H7 (cell line): ENCODE measurements at regions not wholly inside any gene's neighbourhood (a gene's known extent, or its start where the extent isn't known, plus 50 kb on each side); places are given as distances from the start of the nearest gene placed in this dataset.

Source experiments
- DNase-seq: peaks from one replicate; pipeline ENCODE4 v3.0.0; 2012
- H3K27me3 ChIP-seq: 2 replicates; pipeline ENCODE4 v1.6.0; 2011; ENCODE audit warnings: mild to moderate bottlenecking, low read length; ENCODE audit not compliant: control insufficient read depth, insufficient read depth
- H3K36me3 ChIP-seq: replicated peaks from 2 replicates; pipeline ENCODE4 v1.5.1; 2011; ENCODE audit warnings: low read length; ENCODE audit not compliant: control insufficient read depth, insufficient read depth
- H3K4me3 ChIP-seq: 2 replicates; pipeline ENCODE4 v1.5.1; 2011; ENCODE audit warnings: low read depth, mild to moderate bottlenecking, control low read depth, low read length, moderate library complexity; ENCODE audit not compliant: insufficient read depth

DNA sequence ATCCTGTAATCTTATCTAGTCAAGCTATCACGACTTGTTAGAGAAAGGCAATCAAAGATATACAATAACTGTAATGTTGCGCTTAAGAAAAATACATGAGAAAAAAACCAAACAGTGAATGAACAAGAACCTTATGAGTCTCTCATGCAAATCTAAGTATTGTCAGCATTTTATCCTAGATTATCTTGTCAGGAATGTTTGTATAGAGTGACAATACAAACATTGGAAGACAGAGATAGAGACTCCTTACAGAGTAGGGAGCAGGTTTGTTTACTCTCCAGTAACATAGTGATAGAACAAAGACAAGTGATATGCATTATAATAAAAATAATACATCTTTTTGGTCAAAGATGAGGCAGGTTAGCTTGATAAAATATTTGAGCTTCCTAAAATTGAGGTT is 444.8 kb downstream of the SLITRK5 start:
- Histone ChIP-seq H3K4me3 (no peak overlapping the region), H3K27me3 (no peaks in the 10 kb centered on the region), H3K36me3 (no peaks in the 10 kb centered on the region)
- DNase-seq: no peak

DNA sequence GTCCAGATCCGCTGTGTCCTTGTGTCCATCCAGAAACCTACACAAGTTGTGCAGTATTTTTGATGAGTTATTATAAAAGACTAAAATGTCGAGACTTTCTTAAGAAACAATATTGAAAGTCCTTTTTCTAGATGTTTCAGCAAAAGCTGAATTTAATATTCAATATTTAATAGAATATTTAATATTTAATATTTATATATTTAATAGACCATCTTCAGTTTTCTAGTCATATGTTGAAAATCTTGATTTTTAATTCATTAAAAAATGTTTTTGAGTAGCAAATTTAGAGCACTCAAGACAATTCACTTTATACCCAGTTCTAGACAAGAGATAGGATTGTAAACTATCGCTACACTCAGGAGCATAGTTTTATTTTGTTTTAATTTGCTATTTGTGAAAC is 447.8 kb downstream of the SLITRK5 start:
- H3K4me3 ChIP-seq: no peak overlapping the region
- no peak for DNase-seq
- H3K27me3 ChIP-seq: no peaks in the 10 kb centered on the region
- H3K36me3 ChIP-seq: no peaks in the 10 kb centered on the region

DNA sequence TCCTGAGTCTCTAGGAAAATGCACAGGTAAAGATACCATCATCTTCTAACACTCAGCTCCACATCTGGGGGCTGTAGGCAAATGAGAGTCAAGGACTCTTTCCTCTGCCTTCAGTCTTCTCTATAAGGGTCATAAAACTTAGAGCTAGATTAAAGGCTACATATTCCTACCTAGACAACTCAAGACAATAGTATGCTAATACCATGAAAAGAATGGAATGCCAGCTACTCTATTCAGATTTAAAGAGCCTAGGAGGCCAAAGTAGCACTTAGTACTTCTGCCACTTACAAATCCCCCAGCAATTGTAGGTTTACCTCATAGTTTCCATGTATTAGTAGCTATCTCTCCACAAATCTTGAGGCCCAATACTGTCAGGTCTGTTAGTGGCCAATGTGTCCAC is 453.0 kb downstream of the SLITRK5 start:
- H3K4me3 ChIP-seq: no peak overlapping the region
- H3K36me3 ChIP-seq: no peaks in the 10 kb centered on the region
- no peak for DNase-seq
- no peaks in the 10 kb centered on the region for H3K27me3 ChIP-seq

DNA sequence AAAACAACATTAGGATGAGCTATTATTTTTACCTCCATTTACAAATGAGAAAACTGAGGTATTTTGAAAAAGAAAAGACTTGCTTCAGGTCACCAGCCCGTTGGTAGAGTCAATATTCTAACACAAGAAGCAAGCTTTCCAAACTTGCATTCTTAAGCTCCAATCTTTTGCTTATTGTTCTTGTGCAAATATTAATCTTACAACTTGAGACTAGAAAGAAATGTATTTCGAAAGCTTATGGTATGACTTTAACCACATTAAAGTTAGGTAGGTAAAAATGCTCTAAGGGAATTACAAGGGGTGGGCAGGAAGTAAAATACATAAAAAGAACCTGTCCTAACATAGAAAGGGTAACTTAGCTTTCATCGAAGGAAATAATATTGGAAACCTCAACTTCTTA is 453.9 kb downstream of the SLITRK5 start:
- DNase-seq: no peak
- no peak overlapping the region for H3K4me3 ChIP-seq
- no peaks in the 10 kb centered on the region for H3K36me3 ChIP-seq

DNA sequence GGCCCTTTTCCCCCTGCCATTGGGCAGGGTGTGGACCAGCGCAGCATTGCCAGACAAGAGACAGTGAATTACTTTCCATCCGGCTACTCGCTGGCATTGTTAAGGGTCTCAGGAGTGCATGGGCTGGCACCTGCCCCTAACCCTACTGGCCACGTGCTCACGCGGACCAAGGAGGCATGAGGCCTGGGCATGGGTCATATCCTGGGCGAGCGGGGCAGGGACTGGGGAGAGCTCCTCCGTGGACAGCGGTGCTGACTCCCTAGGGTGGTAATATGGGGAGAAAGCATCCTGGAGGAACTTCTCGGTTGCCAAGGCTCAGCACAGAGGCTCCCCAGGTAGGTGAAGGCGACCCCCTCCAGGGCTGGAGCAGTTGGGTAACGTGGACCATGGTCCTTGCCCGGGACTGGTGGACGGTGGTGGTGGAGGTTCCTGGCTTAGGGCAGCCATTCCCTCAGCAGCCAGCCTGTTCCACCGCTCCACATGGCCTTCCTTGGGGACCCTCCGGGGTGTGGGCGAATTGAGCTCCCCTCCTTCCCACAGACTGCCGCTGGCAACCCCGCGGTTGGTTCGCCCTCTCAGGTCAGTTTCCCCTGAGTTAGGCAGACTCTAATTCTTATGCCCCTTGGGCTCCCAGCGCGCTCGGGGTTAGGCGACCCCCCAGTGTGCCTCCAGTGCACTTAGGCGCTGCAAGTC is 465.1 kb downstream of the SLITRK5 start:
- Histone ChIP-seq H3K4me3 (no peak overlapping the region), H3K36me3 (no peaks in the 10 kb centered on the region), H3K27me3 (no peaks in the 10 kb centered on the region)
- no peak for DNase-seq

More for the DNA sequence above, 453.9 kb downstream of the SLITRK5 start:
- H3K27me3 ChIP-seq: no peaks in the 10 kb centered on the region

DNA sequence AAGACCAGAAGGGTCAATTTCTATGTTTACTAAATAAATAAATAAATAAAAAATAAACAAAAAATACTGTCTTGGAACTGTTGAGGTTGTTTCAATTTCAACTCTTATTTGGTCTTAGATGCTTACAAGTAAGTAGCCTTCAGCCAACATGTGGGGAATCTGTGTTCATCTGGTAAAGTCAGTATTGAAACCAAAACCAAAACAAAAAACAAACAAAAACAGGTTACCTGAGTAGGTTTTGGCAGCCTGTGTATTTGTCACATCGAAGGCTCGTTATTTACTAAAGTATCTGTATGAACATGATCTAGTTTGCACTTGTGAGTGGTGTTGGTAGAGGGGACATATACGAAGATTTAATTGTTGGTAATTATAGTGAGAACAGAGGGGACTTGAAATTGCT is 471.5 kb downstream of the SLITRK5 start:
- no peaks in the 10 kb centered on the region for H3K36me3 ChIP-seq
- no peak overlapping the region for H3K4me3 ChIP-seq
- no peaks in the 10 kb centered on the region for H3K27me3 ChIP-seq
- DNase-seq: no peak

DNA sequence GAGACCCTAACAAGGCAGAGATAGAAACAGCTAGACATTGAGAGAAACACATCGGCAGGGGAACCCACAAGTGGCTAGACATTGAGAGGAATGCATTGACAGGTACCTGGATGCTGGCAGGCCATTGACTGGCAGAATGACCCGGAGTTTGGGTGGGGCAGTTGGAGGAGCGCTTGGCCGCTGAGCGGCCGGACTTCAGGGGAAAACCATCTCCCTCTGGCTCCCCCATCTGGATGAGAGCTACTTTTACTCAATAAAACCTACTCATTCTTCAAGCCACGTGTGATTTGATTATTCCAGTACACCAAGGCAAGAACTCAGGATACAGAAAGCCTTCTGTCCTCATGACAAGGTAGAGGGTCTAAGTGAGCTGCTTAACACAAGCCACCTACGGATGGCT is 473.4 kb downstream of the SLITRK5 start:
- Histone ChIP-seq H3K4me3 (no peak overlapping the region), H3K36me3 (no peaks in the 10 kb centered on the region), H3K27me3 (no peaks in the 10 kb centered on the region)
- DNase-seq: no peak

DNA sequence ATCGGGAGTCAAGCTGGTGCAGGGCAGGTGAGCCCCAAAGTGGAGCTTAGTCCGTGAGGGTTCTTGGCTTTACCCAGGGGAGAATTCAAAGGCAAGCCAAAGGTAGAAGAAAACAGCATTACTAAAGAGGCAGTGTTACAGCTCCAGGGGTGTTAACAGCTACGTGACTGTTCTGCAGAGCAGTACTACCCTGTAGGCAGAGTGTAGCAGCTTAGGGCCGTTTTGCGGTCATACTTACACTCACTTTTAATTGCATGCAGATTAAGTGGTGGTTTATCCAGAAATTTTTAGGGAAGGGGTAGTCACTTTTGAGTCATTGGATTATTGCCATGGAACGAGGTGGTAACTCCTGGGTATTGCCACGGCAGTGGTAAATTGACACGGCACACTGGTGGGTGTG is 482.2 kb downstream of the SLITRK5 start:
- H3K36me3 ChIP-seq: no peaks in the 10 kb centered on the region

DNA sequence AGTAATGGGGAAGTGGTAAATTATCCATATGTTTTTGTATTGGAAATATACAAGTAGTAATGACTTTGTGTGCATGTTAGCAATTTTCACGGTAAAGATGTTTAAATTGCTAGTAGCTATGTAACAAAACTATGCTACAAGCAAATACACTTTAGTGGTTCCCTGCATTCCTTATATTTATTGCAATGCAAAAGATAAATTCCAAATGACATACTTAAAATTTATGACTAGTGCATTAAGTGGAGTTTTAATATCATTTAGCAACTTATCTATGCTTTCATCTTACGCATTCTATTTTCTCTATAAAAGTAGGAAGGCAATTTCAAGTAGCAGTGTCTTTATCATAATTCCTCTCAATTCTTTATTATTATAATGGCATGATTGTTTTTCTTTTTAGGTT is 482.8 kb downstream of the SLITRK5 start:
- no peaks in the 10 kb centered on the region for H3K36me3 ChIP-seq
- H3K4me3 ChIP-seq: no peak overlapping the region
- no peak for DNase-seq
- no peaks in the 10 kb centered on the region for H3K27me3 ChIP-seq

More for the DNA sequence above, 482.2 kb downstream of the SLITRK5 start:
- no peak overlapping the region for H3K4me3 ChIP-seq
- DNase-seq: no peak
- H3K27me3 ChIP-seq: no peaks in the 10 kb centered on the region

DNA sequence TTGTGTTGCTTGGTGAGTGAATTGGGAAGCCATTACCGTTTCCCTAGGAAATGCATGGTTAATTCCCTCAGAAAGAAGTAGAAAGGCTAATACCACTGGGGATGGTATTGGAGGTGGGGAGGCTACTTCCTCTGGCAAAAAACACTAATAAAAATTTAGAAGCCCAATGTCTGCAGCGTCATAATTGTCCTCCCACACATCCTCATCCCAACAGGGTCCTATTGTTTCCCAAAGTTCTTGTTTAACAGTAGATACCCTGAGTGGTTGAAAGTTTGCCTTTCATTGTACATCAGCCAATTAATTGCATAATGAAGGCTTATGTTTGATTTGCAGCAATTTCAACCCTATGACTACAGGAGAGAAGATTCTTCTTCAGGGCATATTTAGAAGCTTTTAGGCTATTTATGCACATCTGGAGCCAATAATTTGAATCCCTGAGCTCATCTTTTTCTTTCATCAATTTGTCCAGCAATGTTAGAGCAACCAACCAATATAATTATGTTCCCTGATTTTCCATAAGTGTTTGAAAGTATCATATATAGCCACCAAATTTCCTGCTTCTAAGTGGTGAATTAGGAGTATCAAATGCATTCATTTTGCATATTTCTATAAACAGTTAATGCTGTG is 491.0 kb downstream of the SLITRK5 start:
- Histone ChIP-seq H3K36me3 (no peaks in the 10 kb centered on the region), H3K4me3 (no peak overlapping the region), H3K27me3 (no peaks in the 10 kb centered on the region)
- no peak for DNase-seq

DNA sequence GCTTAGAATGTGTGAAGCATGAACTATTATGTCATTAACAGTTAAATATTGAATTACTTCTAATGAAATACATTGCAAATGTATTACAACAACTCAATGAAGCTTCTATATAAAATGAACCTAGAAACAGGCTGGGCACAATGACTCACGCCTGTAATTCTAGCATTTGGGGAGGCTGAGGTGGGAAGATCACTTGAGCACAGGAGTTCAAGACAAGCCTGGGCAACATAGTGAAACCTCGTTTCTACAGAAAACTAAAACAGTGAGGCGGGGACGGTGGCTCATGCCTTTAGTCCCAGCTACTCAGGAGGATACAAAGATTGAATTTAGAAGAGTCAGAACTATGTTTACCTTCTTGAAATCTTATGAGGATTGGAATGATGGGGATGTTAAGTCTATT is 505.1 kb downstream of the SLITRK5 start:
- H3K27me3 ChIP-seq: no peaks in the 10 kb centered on the region
- DNase-seq: no peak
- no peaks in the 10 kb centered on the region for H3K36me3 ChIP-seq
- no peak overlapping the region for H3K4me3 ChIP-seq

DNA sequence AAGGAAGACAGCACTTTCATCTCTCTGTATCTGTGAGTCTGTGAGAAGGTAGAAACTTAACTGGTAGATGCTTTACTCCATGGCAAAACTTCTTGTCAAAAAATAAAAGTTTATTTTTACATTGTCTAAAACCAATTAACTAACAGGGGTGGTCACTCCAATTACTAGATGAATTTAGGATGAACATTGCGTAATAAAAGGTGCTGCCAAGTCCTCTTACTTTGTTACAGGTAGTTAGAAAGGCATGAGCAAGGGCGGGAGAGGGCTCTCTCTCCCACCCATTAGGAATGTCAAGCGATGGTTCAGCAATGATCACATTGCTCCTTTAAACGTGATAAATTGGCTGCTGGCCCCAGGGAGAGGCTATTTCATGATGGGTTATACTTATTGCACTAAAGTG is 512.3 kb downstream of the SLITRK5 start:
- no peaks in the 10 kb centered on the region for H3K36me3 ChIP-seq
- no peak for DNase-seq
- no peak overlapping the region for H3K4me3 ChIP-seq
- H3K27me3 ChIP-seq: no peaks in the 10 kb centered on the region

DNA sequence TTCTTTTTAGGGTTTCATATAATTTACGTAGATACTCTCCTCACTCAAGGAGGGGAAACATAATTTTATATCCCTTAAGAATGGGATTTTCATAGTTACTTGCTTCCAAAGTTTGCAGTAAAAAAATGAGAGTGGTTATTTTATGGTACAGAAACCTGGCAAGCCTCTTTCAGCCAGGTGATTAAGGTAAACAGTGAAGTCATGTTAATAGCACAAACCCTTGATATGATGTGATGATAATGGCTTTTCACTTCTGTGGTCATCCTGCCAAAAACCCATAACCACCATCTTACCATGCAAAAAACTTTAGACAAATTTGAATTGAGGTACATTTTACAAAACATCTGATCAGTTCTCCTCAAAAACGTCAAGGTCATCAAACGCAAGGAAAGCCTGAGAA is 517.8 kb downstream of the SLITRK5 start:
- no peak for DNase-seq
- no peaks in the 10 kb centered on the region for H3K36me3 ChIP-seq
- H3K4me3 ChIP-seq: no peak overlapping the region
- no peaks in the 10 kb centered on the region for H3K27me3 ChIP-seq

DNA sequence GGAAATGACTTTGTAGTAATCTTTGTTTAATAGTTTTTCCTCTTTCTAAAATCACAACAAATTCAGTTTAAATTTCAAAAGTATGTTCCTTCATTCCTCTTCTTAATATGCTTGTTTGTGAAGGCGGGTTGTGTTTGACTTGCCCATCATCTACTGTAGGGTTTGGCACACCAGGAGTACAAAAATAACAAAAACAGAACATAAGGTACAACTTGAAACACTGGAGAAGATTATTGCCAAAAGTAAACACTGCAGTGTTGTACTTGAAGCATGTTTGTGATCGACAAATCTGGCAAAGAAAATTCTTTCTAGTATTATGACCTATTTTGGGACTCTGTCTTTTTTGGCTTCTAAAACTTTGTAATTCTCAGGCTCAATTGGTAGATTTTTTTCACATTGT is 518.6 kb downstream of the SLITRK5 start:
- no peaks in the 10 kb centered on the region for H3K27me3 ChIP-seq
- DNase-seq: no peak
- no peak overlapping the region for H3K4me3 ChIP-seq
- H3K36me3 ChIP-seq: no peaks in the 10 kb centered on the region

DNA sequence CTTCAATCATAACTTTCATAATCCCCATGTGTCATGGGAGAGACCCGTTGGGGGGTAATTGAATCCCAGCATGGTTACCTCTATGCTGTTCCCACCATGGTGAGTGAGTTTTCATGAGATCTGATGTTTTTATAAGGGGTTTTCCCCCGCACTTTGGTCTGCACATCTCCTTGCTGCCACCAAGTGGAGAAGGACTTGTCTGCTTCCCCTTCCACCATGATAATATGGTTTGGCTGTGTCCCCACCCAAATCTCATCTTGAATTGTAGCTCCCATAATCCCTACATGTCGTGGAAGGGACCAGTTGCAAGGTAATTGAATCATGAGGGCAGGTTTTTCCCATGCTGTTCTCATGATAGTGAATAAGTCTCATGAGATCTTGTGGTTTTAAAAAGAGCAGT is 524.9 kb downstream of the SLITRK5 start:
- H3K4me3 ChIP-seq: no peak overlapping the region
- H3K27me3 ChIP-seq: no peaks in the 10 kb centered on the region
- H3K36me3 ChIP-seq: no peaks in the 10 kb centered on the region
- DNase-seq: no peak

DNA sequence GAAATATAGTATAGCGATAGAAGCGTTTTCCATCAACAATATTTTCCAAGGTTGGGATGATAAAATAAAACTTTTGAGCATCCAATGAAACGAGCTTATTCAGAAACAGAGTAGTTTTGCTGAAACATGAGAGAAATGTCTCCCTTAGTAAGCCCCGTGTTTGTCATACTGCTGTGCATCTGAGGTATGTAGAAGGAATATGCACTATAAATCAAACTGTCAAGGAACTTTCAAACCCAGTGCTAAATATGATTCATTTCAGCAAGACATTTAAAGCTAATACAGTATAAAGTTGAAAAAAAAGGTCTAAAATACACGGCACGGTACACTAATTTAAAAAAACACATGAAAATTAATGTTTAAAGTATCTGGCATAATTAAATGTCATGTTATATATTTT is 546.2 kb downstream of the SLITRK5 start:
- Histone ChIP-seq H3K27me3 (no peaks in the 10 kb centered on the region), H3K36me3 (no peaks in the 10 kb centered on the region), H3K4me3 (no peak overlapping the region)
- DNase-seq: no peak
